SK-N-SH (cell line): ENCODE measurements at regions not wholly inside any gene's neighbourhood (a gene's known extent, or its start where the extent isn't known, plus 50 kb on each side); places are given as distances from the start of the nearest gene placed in this dataset.

Source experiments
- CTCF ChIA-PET: fragments of 300-600, 350-600 bp; formaldehyde crosslinking; extraction: SDS; loops from one replicate; lab custom pipeline; 2021; lab: Yijun Ruan, JAX
- POLR2A ChIA-PET: fragments of 350-600 bp; sonication (Branson Sonifier 250); formaldehyde crosslinking; extraction: SDS; loops from one replicate; lab custom pipeline; 2020; ENCODE audit warnings: antibody characterized with exemption, inconsistent platforms; lab: Yijun Ruan, JAX
- DNase-seq: peaks from one replicate; pipeline ENCODE4 v3.0.0; 2012
- H2AFZ ChIP-seq: fragments of 200-600 bp; sonication (generic); 2 replicates; pipeline ENCODE4 v1.8.1; 2016; ENCODE audit warnings: antibody characterized with exemption, mild to moderate bottlenecking, low read depth
- H3F3A ChIP-seq: fragments of 200-600 bp; sonication (generic); replicated peaks from 2 replicates; pipeline ENCODE3; 2016; ENCODE audit warnings: antibody characterized with exemption, mild to moderate bottlenecking; ENCODE audit not compliant: insufficient read depth
- H3K27ac ChIP-seq, 2 experiments: fragments of 200-500 bp in 1 of 2; fragments of 200-600 bp in 1 of 2; sonication (Bioruptor generic) in 1 of 2; sonication (generic), shearing (Covaris generic) in 1 of 2; 2 replicates each; pipeline versions ENCODE4 v1.5.1 to v1.6.1; 2014 to 2016; ENCODE audit warnings: low read depth in 2 of 2, inconsistent platforms in 1 of 2, low read length in 1 of 2, mild to moderate bottlenecking in 1 of 2, mixed read lengths in 1 of 2
- H3K27me3 ChIP-seq: fragments of 200-600 bp; sonication (generic), shearing (Covaris generic); 2 replicates; pipeline ENCODE4 v1.6.1; 2016; ENCODE audit warnings: mixed run types; ENCODE audit not compliant: insufficient read depth
- H3K36me3 ChIP-seq, 2 experiments: fragments of 200-500 bp in 1 of 2; fragments of 200-600 bp in 1 of 2; sonication (Bioruptor generic) in 1 of 2; sonication (generic) in 1 of 2; replicated peaks in 1 of 2; 2 replicates each; pipeline versions ENCODE3 to v1.5.1; 2014 to 2016; ENCODE audit warnings: low read length in 1 of 2, mild to moderate bottlenecking in 1 of 2; ENCODE audit not compliant: insufficient read depth in 2 of 2, control insufficient read depth in 1 of 2
- H3K4me1 ChIP-seq, 2 experiments: fragments of 200-500 bp in 1 of 2; fragments of 200-600 bp in 1 of 2; sonication (Bioruptor generic) in 1 of 2; sonication (generic), shearing (Covaris generic) in 1 of 2; 2 replicates each; pipeline versions ENCODE4 v1.5.1 to v1.6.1; 2014 to 2016; ENCODE audit warnings: low read depth in 1 of 2, low read length in 1 of 2, mixed run types in 1 of 2; ENCODE audit not compliant: insufficient read depth in 2 of 2, control insufficient read depth in 1 of 2
- H3K4me2 ChIP-seq: fragments of 200-600 bp; sonication (generic), shearing (Covaris generic); 2 replicates; pipeline ENCODE4 v1.6.1; 2017; ENCODE audit warnings: mixed run types
- H3K4me3 ChIP-seq, 2 experiments: fragments of 200-500 bp in 1 of 2; fragments of 200-600 bp in 1 of 2; sonication (Bioruptor generic) in 1 of 2; sonication (generic), shearing (Covaris generic) in 1 of 2; 2 replicates each; pipeline versions ENCODE4 v1.5.1 to v1.8.1; 2014 to 2016; ENCODE audit warnings: low read depth in 2 of 2, inconsistent platforms in 1 of 2, low read length in 1 of 2, mild to moderate bottlenecking in 1 of 2, mixed read lengths in 1 of 2, moderate library complexity in 1 of 2
- H3K79me2 ChIP-seq: fragments of 200-600 bp; sonication (generic); 2 replicates; pipeline ENCODE4 v1.8.1; 2017; ENCODE audit warnings: mild to moderate bottlenecking; ENCODE audit not compliant: insufficient read depth
- H3K9ac ChIP-seq: fragments of 200-600 bp; sonication (generic); 2 replicates; pipeline ENCODE4 v1.6.1; 2017; ENCODE audit warnings: mixed run types
- H3K9me2 ChIP-seq: fragments of 200-600 bp; sonication (generic); 2 replicates; pipeline ENCODE4 v1.6.1; 2017; ENCODE audit warnings: mixed run types
- H3K9me3 ChIP-seq: fragments of 200-600 bp; sonication (generic); 2 replicates; pipeline ENCODE4 v1.6.1; 2017; ENCODE audit warnings: mixed run types, mild to moderate bottlenecking, moderate library complexity
- H4K20me1 ChIP-seq: fragments of 200-600 bp; sonication (generic); 2 replicates; pipeline ENCODE4 v1.6.1; 2017; ENCODE audit warnings: mild to moderate bottlenecking, mixed run types; ENCODE audit not compliant: insufficient read depth
- CHD2 ChIP-seq: fragments of 150-350 bp; IDR thresholded peaks from 2 replicates; pipeline ENCODE4 v1.6.1; 2018; ENCODE audit warnings: low read length; ENCODE audit not compliant: partially characterized antibody
- EP300 ChIP-seq, 2 experiments: IDR thresholded peaks; 2 replicates each; pipeline versions ENCODE4 v1.4.0 to v1.6.1; 2012; ENCODE audit warnings: borderline replicate concordance in 1 of 2, low read depth in 1 of 2, low read length in 1 of 2
- EZH2phosphoT487 ChIP-seq: fragments of 200-600 bp; sonication (generic); IDR thresholded peaks from 2 replicates; pipeline ENCODE4 v1.6.1; 2017; ENCODE audit warnings: low read depth, mixed run types, mild to moderate bottlenecking, antibody characterized with exemption, moderate library complexity, borderline replicate concordance
- GABPA ChIP-seq: IDR thresholded peaks from 2 replicates; pipeline ENCODE4 v1.4.0; 2012; ENCODE audit warnings: low read depth, mild to moderate bottlenecking
- MAX ChIP-seq: IDR thresholded peaks from 2 replicates; pipeline ENCODE4 v1.4.0; 2012; ENCODE audit warnings: low read depth
- MXI1 ChIP-seq: IDR thresholded peaks from 2 replicates; pipeline ENCODE4 v1.6.1; 2012; ENCODE audit warnings: mild to moderate bottlenecking, low read depth, low read length, improper control_type of control experiment
- POLR2AphosphoS5 ChIP-seq: IDR thresholded peaks from 2 replicates; pipeline ENCODE4 v1.6.1; 2012; ENCODE audit warnings: low read depth, low read length
- RAD21 ChIP-seq: IDR thresholded peaks from 2 replicates; pipeline ENCODE4 v1.6.1; 2012; ENCODE audit warnings: mild to moderate bottlenecking, low read length
- RXRA ChIP-seq: IDR thresholded peaks from 2 replicates; pipeline ENCODE4 v1.4.0; 2012; ENCODE audit warnings: low read depth, mild to moderate bottlenecking, borderline replicate concordance
- SMC3 ChIP-seq: IDR thresholded peaks from 2 replicates; pipeline ENCODE4 v1.6.1; 2012; ENCODE audit warnings: low read depth, low read length, improper control_type of control experiment
- TEAD4 ChIP-seq: IDR thresholded peaks from 2 replicates; pipeline ENCODE4 v1.4.0; 2012; ENCODE audit warnings: mild to moderate bottlenecking, borderline replicate concordance; ENCODE audit not compliant: insufficient read depth
- USF1 ChIP-seq: IDR thresholded peaks from 2 replicates; pipeline ENCODE4 v1.4.0; 2012; ENCODE audit warnings: low read depth, borderline replicate concordance
- WGBS: methylation state at CpG from one replicate; pipeline ENCODE4 v1.1.6; 2017; ENCODE audit warnings: low lambda C conversion rate; 5-methylcytosine and 5-hydroxymethylcytosine counted together
- TF ChIP-seq, protein P1 (sequence below): fragments of 200-600 bp; sonication (generic); IDR thresholded peaks from 2 replicates; pipeline ENCODE4 v1.6.1; 2017; ENCODE audit warnings: antibody characterized with exemption, mild to moderate bottlenecking, moderate library complexity
- TF ChIP-seq, protein P2 (sequence below): fragments of 150-350 bp; IDR thresholded peaks from 2 replicates; pipeline ENCODE4 v1.6.1; 2017; ENCODE audit warnings: antibody characterized with exemption, low read length, low read depth, borderline replicate concordance
- TF ChIP-seq, protein P3 (sequence below): IDR thresholded peaks from 2 replicates; pipeline ENCODE4 v1.6.1; 2012; ENCODE audit warnings: mild to moderate bottlenecking, low read depth, low read length, moderate library complexity
- TF ChIP-seq, protein P4 (sequence below): fragments of 150-350 bp; IDR thresholded peaks from 2 replicates; pipeline ENCODE4 v1.6.1; 2016; ENCODE audit warnings: mild to moderate bottlenecking, low read depth, low read length

DNA sequence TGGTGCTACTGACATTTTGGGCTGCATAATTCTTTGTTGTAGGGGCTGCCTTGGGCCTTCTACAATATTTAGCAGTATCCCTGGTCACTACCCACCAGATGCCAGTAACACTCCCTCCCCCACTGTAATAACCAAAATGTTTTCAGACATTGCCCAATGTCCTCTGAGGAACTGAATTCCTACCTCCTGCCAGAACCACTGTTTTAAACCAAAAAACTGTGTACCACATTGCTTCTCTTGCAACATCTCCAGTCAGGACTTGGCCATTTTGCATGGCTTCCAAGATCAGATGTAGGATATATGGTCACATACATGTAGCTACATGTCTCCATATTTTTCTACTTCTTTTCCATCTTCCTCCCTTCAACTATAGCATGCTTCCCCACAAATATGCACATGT, 97.4 kb upstream of the IFNGR1 start:
- no peak overlapping the region for H3K9ac ChIP-seq
- TF ChIP-seq GABPA = no peak
- no peak for TF ChIP-seq TEAD4
- no peak for TF ChIP-seq RAD21
- TF ChIP-seq SMC3 = no peak
- TF ChIP-seq RXRA = no peak
- TF ChIP-seq EP300 (IDR thresholded peaks at IDR 0.05; ENCODE audit: borderline replicate concordance in 1 of 2, low read depth in 1 of 2, low read length in 1 of 2) = no peak
- TF ChIP-seq, protein P1, sequence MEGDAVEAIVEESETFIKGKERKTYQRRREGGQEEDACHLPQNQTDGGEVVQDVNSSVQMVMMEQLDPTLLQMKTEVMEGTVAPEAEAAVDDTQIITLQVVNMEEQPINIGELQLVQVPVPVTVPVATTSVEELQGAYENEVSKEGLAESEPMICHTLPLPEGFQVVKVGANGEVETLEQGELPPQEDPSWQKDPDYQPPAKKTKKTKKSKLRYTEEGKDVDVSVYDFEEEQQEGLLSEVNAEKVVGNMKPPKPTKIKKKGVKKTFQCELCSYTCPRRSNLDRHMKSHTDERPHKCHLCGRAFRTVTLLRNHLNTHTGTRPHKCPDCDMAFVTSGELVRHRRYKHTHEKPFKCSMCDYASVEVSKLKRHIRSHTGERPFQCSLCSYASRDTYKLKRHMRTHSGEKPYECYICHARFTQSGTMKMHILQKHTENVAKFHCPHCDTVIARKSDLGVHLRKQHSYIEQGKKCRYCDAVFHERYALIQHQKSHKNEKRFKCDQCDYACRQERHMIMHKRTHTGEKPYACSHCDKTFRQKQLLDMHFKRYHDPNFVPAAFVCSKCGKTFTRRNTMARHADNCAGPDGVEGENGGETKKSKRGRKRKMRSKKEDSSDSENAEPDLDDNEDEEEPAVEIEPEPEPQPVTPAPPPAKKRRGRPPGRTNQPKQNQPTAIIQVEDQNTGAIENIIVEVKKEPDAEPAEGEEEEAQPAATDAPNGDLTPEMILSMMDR = no peak
- no peak for TF ChIP-seq CHD2
- H3K79me2 ChIP-seq = no peaks in the 10 kb centered on the region
- no peak overlapping the region for H3K27ac ChIP-seq
- no peak overlapping the region for H3K4me3 ChIP-seq
- H2AFZ ChIP-seq = no peak overlapping the region
- no peaks in the 10 kb centered on the region for H3F3A ChIP-seq
- no peaks in the 10 kb centered on the region for H3K36me3 ChIP-seq
- H3K4me1 ChIP-seq = peaks cover 0 to 3% of the 10 kb centered on the region in 2 experiments; a peak in 2 of 4 replicates
- peaks cover 7% of the 10 kb centered on the region; the same call in 1 of the 2 replicates for H3K27me3 ChIP-seq
- no peak overlapping the region for H3K4me2 ChIP-seq
- ChIA-PET CTCF (no interaction called here), POLR2A (no interaction called here)
- no peaks in the 10 kb centered on the region for H4K20me1 ChIP-seq
- no peak for DNase-seq
- no peaks in the 10 kb centered on the region for H3K9me3 ChIP-seq
- no peaks in the 10 kb centered on the region for H3K9me2 ChIP-seq

DNA sequence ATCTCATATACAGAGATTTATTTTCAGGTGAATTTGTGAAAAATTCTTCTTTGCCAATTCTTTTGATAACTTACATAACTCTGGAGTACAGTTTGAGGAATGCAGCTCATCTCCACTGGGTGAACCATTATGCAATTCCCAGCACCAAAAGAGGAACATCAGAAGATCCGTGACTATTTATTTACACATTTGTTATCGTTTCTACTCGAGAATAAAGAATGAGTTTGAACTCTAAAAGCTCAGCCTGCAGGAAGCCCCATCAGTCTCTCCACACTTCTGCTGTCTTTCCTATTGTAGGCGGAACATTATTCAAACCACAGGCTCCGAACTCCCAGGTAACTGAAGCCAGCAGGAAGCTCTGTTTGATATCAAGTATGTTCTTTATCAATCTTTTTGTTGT, 95.9 kb upstream of the IFNGR1 start:
- no peak for DNase-seq
- Histone ChIP-seq H3K27ac (no peak overlapping the region), H2AFZ (no peak overlapping the region), H3K4me3 (no peak overlapping the region), H3K9me2 (no peaks in the 10 kb centered on the region), H4K20me1 (no peaks in the 10 kb centered on the region), H3K9ac (no peak overlapping the region), H3K27me3 (peaks cover 3% of the 10 kb centered on the region; the same call in 1 of the 2 replicates), H3F3A (no peaks in the 10 kb centered on the region), H3K36me3 (no peaks in the 10 kb centered on the region), H3K4me1 (peaks cover 0 to 3% of the 10 kb centered on the region in 2 experiments; a peak in 2 of 4 replicates), H3K9me3 (no peaks in the 10 kb centered on the region), H3K79me2 (no peaks in the 10 kb centered on the region), H3K4me2 (no peak overlapping the region)
- TF ChIP-seq, protein P2, sequence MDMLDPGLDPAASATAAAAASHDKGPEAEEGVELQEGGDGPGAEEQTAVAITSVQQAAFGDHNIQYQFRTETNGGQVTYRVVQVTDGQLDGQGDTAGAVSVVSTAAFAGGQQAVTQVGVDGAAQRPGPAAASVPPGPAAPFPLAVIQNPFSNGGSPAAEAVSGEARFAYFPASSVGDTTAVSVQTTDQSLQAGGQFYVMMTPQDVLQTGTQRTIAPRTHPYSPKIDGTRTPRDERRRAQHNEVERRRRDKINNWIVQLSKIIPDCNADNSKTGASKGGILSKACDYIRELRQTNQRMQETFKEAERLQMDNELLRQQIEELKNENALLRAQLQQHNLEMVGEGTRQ = no peak
- no peak for TF ChIP-seq MAX
- TF ChIP-seq, protein P3, sequence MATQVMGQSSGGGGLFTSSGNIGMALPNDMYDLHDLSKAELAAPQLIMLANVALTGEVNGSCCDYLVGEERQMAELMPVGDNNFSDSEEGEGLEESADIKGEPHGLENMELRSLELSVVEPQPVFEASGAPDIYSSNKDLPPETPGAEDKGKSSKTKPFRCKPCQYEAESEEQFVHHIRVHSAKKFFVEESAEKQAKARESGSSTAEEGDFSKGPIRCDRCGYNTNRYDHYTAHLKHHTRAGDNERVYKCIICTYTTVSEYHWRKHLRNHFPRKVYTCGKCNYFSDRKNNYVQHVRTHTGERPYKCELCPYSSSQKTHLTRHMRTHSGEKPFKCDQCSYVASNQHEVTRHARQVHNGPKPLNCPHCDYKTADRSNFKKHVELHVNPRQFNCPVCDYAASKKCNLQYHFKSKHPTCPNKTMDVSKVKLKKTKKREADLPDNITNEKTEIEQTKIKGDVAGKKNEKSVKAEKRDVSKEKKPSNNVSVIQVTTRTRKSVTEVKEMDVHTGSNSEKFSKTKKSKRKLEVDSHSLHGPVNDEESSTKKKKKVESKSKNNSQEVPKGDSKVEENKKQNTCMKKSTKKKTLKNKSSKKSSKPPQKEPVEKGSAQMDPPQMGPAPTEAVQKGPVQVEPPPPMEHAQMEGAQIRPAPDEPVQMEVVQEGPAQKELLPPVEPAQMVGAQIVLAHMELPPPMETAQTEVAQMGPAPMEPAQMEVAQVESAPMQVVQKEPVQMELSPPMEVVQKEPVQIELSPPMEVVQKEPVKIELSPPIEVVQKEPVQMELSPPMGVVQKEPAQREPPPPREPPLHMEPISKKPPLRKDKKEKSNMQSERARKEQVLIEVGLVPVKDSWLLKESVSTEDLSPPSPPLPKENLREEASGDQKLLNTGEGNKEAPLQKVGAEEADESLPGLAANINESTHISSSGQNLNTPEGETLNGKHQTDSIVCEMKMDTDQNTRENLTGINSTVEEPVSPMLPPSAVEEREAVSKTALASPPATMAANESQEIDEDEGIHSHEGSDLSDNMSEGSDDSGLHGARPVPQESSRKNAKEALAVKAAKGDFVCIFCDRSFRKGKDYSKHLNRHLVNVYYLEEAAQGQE = no peak
- TF ChIP-seq POLR2AphosphoS5 = no peak
- no peak for TF ChIP-seq MXI1
- TF ChIP-seq, protein P4, sequence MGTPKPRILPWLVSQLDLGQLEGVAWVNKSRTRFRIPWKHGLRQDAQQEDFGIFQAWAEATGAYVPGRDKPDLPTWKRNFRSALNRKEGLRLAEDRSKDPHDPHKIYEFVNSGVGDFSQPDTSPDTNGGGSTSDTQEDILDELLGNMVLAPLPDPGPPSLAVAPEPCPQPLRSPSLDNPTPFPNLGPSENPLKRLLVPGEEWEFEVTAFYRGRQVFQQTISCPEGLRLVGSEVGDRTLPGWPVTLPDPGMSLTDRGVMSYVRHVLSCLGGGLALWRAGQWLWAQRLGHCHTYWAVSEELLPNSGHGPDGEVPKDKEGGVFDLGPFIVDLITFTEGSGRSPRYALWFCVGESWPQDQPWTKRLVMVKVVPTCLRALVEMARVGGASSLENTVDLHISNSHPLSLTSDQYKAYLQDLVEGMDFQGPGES = no peak
- TF ChIP-seq EZH2phosphoT487 = no peak
- TF ChIP-seq USF1 = no peak
- no peak for TF ChIP-seq SMC3
- POLR2A ChIA-PET = no interaction called here
- CTCF ChIA-PET = interaction anchor here (1.0 to 3.8 kb wide), 19 partner anchors 10 to 671 kb away, joined by 3 to 29 read pairs (median 6); partner anchors contain the start of gene MAP3K5
- 27% methylated on average over 5 of the region's 5 CpGs for WGBS
